ENCODE measurements at regions not wholly inside any gene's neighbourhood (a gene's known extent, or its start where the extent isn't known, plus 50 kb on each side); places are given as distances from the start of the nearest gene placed in this dataset.

- no peak for DNase-seq (ENCODE audit: low read depth)
- no peak overlapping the region for H3K4me3 ChIP-seq (ENCODE audit: control insufficient read depth, low read depth, low read length)
- TF ChIP-seq CTCF (IDR thresholded peaks at IDR 0.05; ENCODE audit: control insufficient read depth, insufficient read depth, low read depth, low read length, missing control alignments): no peak
Measured at GRCh38 chr7:12995912-12996469, 308.6 kb downstream of the ARL4A start.

GRCh38 chr7:13007331-13007730 lies 319.9 kb downstream of the ARL4A start:
- no peak overlapping the region for H3K4me3 ChIP-seq (ENCODE audit: control insufficient read depth, low read depth, low read length)
- no peak for DNase-seq (ENCODE audit: low read depth)
- no peak for TF ChIP-seq CTCF (IDR thresholded peaks at IDR 0.05; ENCODE audit: control insufficient read depth, insufficient read depth, low read depth, low read length, missing control alignments)

GRCh38 chr7:13009517-13009916 lies 322.1 kb downstream of the ARL4A start:
- no peak for DNase-seq (ENCODE audit: low read depth)
- TF ChIP-seq CTCF (IDR thresholded peaks at IDR 0.05; ENCODE audit: control insufficient read depth, insufficient read depth, low read depth, low read length, missing control alignments): no peak
- H3K4me3 ChIP-seq (ENCODE audit: control insufficient read depth, low read depth, low read length): no peak overlapping the region

- DNase-seq (ENCODE audit: low read depth): no peak
- TF ChIP-seq CTCF (IDR thresholded peaks at IDR 0.05; ENCODE audit: control insufficient read depth, insufficient read depth, low read depth, low read length, missing control alignments): no peak
- H3K4me3 ChIP-seq (ENCODE audit: control insufficient read depth, low read depth, low read length): no peak overlapping the region
Measured at GRCh38 chr7:13014011-13014410, 326.6 kb downstream of the ARL4A start.

GRCh38 chr7:13016036-13016581 lies 328.7 kb downstream of the ARL4A start:
- TF ChIP-seq CTCF (IDR thresholded peaks at IDR 0.05; ENCODE audit: control insufficient read depth, insufficient read depth, low read depth, low read length, missing control alignments): no peak
- no peak for DNase-seq (ENCODE audit: low read depth)
- no peak overlapping the region for H3K4me3 ChIP-seq (ENCODE audit: control insufficient read depth, low read depth, low read length)

- H3K4me3 ChIP-seq (ENCODE audit: control insufficient read depth, low read depth, low read length): no peak overlapping the region
- DNase-seq (ENCODE audit: low read depth): no peak
- no peak for TF ChIP-seq CTCF (IDR thresholded peaks at IDR 0.05; ENCODE audit: control insufficient read depth, insufficient read depth, low read depth, low read length, missing control alignments)
Measured at GRCh38 chr7:13016592-13017332, 329.3 kb downstream of the ARL4A start.

All from AG09309 (cell line).